Endothelial cell of umbilical vein (primary cell): ENCODE measurements at regions not wholly inside any gene's neighbourhood (a gene's known extent, or its start where the extent isn't known, plus 50 kb on each side); places are given as distances from the start of the nearest gene placed in this dataset.

Experiments
- BruUV-seq: library from RNA; stranded (reverse); fragments of 400-500 nt; replicated peaks from 2 replicates; lab custom pipeline; 2021; lab: Mats Ljungman, UMichigan
- CTCF ChIA-PET: fragments of 300-600, 350-600 bp; sonication (Branson Sonifier 250); formaldehyde crosslinking; loops from one replicate; lab custom pipeline; 2021; ENCODE audit warnings: antibody characterized with exemption, inconsistent platforms; lab: Charles Lee
- POLR2A ChIA-PET: fragments of 300-600, 350-600 bp; sonication (Branson Sonifier 250); formaldehyde crosslinking; loops from one replicate; lab custom pipeline; 2021; ENCODE audit warnings: antibody characterized with exemption, inconsistent platforms; lab: Charles Lee
- DNase-seq: peaks from one replicate; pipeline ENCODE4 v3.0.0-alpha.2; 2011; ENCODE audit warnings: low read depth, low spot score
- FAIRE-seq: peaks from 2 replicates; lab custom pipeline; 2011; peaks lifted over from hg19 to GRCh38; lab: Jason Lieb, UNC
- H2AFZ ChIP-seq: 2 replicates; pipeline ENCODE4 v1.6.0; 2012; ENCODE audit warnings: low read depth, low read length, control low read depth, inconsistent platforms
- H3K27ac ChIP-seq: 2 replicates; pipeline ENCODE4 v1.5.1; 2011; ENCODE audit warnings: low read depth, mild to moderate bottlenecking, control low read depth, low read length, moderate library complexity; ENCODE audit not compliant: insufficient read depth
- H3K27me3 ChIP-seq, 2 experiments: 2 replicates each; pipeline versions ENCODE4 v1.6.0 to v1.6.1; 2011; ENCODE audit warnings: low read length in 2 of 2, mixed read lengths in 1 of 2; ENCODE audit not compliant: control insufficient read depth in 2 of 2, insufficient read depth in 2 of 2
- H3K36me3 ChIP-seq, 2 experiments: 2 replicates in 1 of 2; 3 replicates in 1 of 2; pipeline ENCODE4 v1.5.1; 2011; ENCODE audit warnings: low read length in 2 of 2, mild to moderate bottlenecking in 1 of 2, moderate library complexity in 1 of 2; ENCODE audit not compliant: control insufficient read depth in 2 of 2, insufficient read depth in 2 of 2; ENCODE audit errors: extremely low read depth in 1 of 2
- H3K4me1 ChIP-seq: 3 replicates; pipeline ENCODE4 v1.5.1; 2011; ENCODE audit warnings: mild to moderate bottlenecking, low read length; ENCODE audit not compliant: control insufficient read depth, insufficient read depth; ENCODE audit errors: extremely low read depth
- H3K4me2 ChIP-seq: 2 replicates; pipeline ENCODE4 v1.6.1; 2011; ENCODE audit warnings: low read length, control low read depth, mixed read lengths; ENCODE audit not compliant: insufficient read depth
- H3K4me3 ChIP-seq, 3 experiments: fragments of 200-600 bp in 1 of 3; sonication (generic), shearing (Covaris generic) in 1 of 3; replicated peaks in 1 of 3; 2 replicates each; pipeline ENCODE4 v1.5.1; 2011 to 2016; ENCODE audit warnings: control low read depth in 3 of 3, low read length in 3 of 3, mild to moderate bottlenecking in 2 of 3, inconsistent platforms in 1 of 3, low read depth in 1 of 3, moderate library complexity in 1 of 3; ENCODE audit not compliant: insufficient read depth in 1 of 3
- H3K79me2 ChIP-seq: 2 replicates; pipeline ENCODE4 v1.6.0; 2012; ENCODE audit warnings: low read length, inconsistent platforms; ENCODE audit not compliant: control insufficient read depth, insufficient read depth
- H3K9ac ChIP-seq: replicated peaks from 2 replicates; pipeline ENCODE3; 2011; ENCODE audit warnings: low read length, control low read depth; ENCODE audit not compliant: insufficient read depth; ENCODE audit errors: extremely low read depth
- H3K9me1 ChIP-seq: replicated peaks from 3 replicates; pipeline ENCODE4 v1.6.0; 2011; ENCODE audit warnings: mild to moderate bottlenecking, low read length; ENCODE audit not compliant: control insufficient read depth, insufficient read depth; ENCODE audit errors: extremely low read depth
- H3K9me3 ChIP-seq: replicated peaks from 2 replicates; pipeline ENCODE4 v1.5.1; 2012; ENCODE audit warnings: low read length, inconsistent platforms; ENCODE audit not compliant: control insufficient read depth, insufficient read depth
- H4K20me1 ChIP-seq: replicated peaks from 2 replicates; pipeline ENCODE3; 2011; ENCODE audit warnings: mild to moderate bottlenecking, low read length; ENCODE audit not compliant: control insufficient read depth, insufficient read depth; ENCODE audit errors: extremely low read depth
- EZH2 ChIP-seq: IDR thresholded peaks from 2 replicates; pipeline ENCODE4 v1.6.1; 2012; ENCODE audit warnings: borderline replicate concordance, low read depth, mild to moderate bottlenecking, moderate library complexity, low read length, inconsistent platforms; ENCODE audit not compliant: severe bottlenecking
- FOS ChIP-seq: IDR thresholded peaks from 2 replicates; pipeline ENCODE4 v1.6.1; 2011; ENCODE audit warnings: mild to moderate bottlenecking, low read length, moderate library complexity, borderline replicate concordance; ENCODE audit not compliant: insufficient read depth
- GATA2 ChIP-seq: IDR thresholded peaks from 2 replicates; pipeline ENCODE4 v1.7.0; 2011; ENCODE audit warnings: low read depth, mild to moderate bottlenecking, moderate library complexity, mixed read lengths, low read length; ENCODE audit not compliant: insufficient read length, insufficient read depth
- JUN ChIP-seq: IDR thresholded peaks from 2 replicates; pipeline ENCODE4 v1.6.1; 2011; ENCODE audit warnings: borderline replicate concordance, low read depth; ENCODE audit not compliant: insufficient read length, insufficient read depth
- MYC ChIP-seq: IDR thresholded peaks from one replicate; pipeline ENCODE4 v1.6.1; 2011; ENCODE audit warnings: mild to moderate bottlenecking, low read depth, low read length
- POLR2A ChIP-seq: IDR thresholded peaks from 2 replicates; pipeline ENCODE4 v1.6.1; 2012; ENCODE audit warnings: low read depth, mild to moderate bottlenecking, control low read depth, low read length
- POLR2AphosphoS5 ChIP-seq: IDR thresholded peaks from 2 replicates; pipeline ENCODE4 v1.6.1; 2012; ENCODE audit warnings: low read depth, mild to moderate bottlenecking, control low read depth, low read length, moderate library complexity; ENCODE audit not compliant: insufficient read depth
- dilution Hi-C: fragments of 300-500 bp; cut with MboI; formaldehyde crosslinking; loops from one replicate; pipeline ENCODE4 v1.15.0; 2019; ENCODE audit warnings: low sequenced_read_pairs; ENCODE audit not compliant: extremely low pct_ligation_motif_present
- intact Hi-C: fragments of 100-400 bp; cut with micrococcal nuclease; formaldehyde crosslinking; loops from one replicate; pipeline ENCODE4 v1.10.0; 2022
- TF ChIP-seq, protein P1 (sequence below): IDR thresholded peaks from 2 replicates; pipeline ENCODE4 v1.6.1; 2011; ENCODE audit not compliant: insufficient read depth, insufficient read length

DNA sequence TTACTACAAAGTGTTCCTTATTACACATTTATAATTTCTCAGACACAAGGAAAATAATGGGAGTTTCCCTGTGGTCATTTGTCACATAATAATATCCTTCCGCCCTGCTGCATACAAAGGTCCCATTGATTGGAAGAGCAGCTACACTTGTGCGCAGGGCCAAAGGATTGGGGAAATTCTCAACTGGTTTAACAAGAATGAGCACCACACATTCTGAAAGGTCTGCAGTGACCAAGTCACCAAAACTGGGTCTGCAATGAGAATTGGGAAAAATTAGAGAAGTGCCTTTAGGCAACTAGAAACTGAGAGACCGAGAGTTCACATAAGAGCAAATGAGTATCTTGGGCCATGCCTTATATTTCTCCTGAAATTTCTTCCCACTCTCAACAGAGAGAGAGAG lies 98.2 kb upstream of the NR2F2 start:
- intact Hi-C loops (loop anchor here (5.0 kb wide), 2 partner anchors 975 to 1055 kb away; no protein-coding TSS in a partner anchor), dilution Hi-C loops (no loop called here)
- Histone ChIP-seq H3K79me2 (no peaks in the 10 kb centered on the region), H3K4me1 (peaks cover 15% of the 10 kb centered on the region), H3K36me3 (no peaks in the 10 kb centered on the region), H4K20me1 (no peaks in the 10 kb centered on the region), H3K27ac (no peak overlapping the region), H3K4me2 (no peak overlapping the region), H2AFZ (no peak overlapping the region), H3K9me3 (no peaks in the 10 kb centered on the region), H3K4me3 (no peak overlapping the region), H3K27me3 (no peaks in the 10 kb centered on the region), H3K9me1 (no peaks in the 10 kb centered on the region), H3K9ac (no peak overlapping the region)
- DNase-seq: no peak
- FAIRE-seq: no peak
- BruUV-seq: no TSS peak
- ChIA-PET CTCF (no interaction called here), POLR2A (no interaction called here)
- no peak for TF ChIP-seq MYC

DNA sequence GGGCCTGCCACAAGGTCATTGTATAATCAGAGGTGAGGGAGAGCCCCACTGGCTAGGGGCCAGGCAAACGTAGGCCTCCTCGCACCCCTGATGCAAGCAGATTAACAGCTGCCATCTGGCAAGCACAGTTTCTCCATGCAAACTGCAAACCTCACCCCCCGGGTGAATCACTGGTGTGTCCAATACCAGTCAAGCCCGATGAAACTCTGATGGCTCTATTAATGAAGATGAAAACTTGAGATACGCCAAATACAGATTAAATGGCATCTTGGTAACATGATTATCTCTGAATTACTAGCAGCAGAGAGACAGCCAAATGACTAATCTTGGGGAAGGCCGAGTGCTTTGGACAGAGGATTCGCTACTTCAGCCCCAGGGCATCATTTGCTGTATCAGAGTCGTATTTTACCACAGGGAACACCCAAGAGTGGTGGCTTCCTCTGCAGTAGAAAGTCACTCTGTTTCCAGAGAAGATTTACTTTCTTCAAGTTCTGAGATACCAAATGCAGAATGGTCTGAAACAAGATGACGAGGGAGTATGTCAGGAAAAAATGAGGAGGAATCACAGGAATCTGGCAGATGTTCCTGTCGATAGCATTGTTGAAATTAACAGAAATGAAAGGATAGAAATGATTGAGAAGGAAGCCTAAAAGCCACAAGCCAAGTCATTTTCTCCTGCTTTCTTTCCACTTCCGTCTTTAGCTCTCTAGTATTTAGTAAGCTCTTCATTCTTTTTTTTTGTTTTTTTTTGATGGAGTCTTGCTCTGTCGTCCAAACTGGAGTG lies 96.2 kb upstream of the NR2F2 start:
- DNase-seq (no peak), FAIRE-seq (no peak)
- Histone ChIP-seq H3K27me3 (no peaks in the 10 kb centered on the region), H3K27ac (no peak overlapping the region), H3K9ac (no peak overlapping the region), H3K4me3 (no peak overlapping the region), H2AFZ (no peak overlapping the region), H3K79me2 (no peaks in the 10 kb centered on the region), H3K4me2 (no peak overlapping the region), H3K9me1 (no peaks in the 10 kb centered on the region), H3K36me3 (no peaks in the 10 kb centered on the region), H3K4me1 (peaks cover 15% of the 10 kb centered on the region), H3K9me3 (no peaks in the 10 kb centered on the region), H4K20me1 (no peaks in the 10 kb centered on the region)
- POLR2A ChIA-PET: no interaction called here
- TF ChIP-seq EZH2 (no peak), MYC (no peak), POLR2A (no peak), FOS (no peak), POLR2AphosphoS5 (no peak), GATA2 (no peak), JUN (no peak)
- TF ChIP-seq, protein P1, sequence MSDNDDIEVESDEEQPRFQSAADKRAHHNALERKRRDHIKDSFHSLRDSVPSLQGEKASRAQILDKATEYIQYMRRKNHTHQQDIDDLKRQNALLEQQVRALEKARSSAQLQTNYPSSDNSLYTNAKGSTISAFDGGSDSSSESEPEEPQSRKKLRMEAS: no peak
- intact Hi-C loops: loop anchor here (5.0 kb wide), 2 partner anchors 977 to 1057 kb away; no protein-coding TSS in a partner anchor
- dilution Hi-C loops: no loop called here
- CTCF ChIA-PET: interaction anchor here (1.4 kb wide), 1 partner anchor 28 kb away, joined by 3 read pairs; no protein-coding TSS in a partner anchor
- BruUV-seq: no TSS peak
